ENCODE measurements at regions not wholly inside any gene's neighbourhood (a gene's known extent, or its start where the extent isn't known, plus 50 kb on each side); places are given as distances from the start of the nearest gene placed in this dataset.

DNA sequence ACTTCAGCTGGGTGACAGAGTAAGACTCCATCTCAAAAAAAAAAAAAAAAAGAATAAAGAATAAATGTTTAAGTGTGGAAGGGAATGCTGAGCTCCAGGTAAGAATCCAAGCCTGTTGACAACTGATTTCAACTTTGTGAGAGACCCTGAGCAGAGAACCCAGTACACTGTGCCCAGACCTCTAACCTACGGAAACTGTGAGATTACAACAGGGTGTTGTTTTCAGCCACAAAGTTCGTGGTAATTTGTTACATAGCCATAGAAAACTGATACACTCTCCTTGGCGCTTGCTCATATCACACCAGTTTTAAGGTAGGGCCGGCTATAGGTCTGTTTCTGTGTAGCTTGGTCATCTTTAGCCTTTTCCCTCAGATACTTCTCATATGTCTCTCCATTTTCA, 98.4 kb upstream of the PAPOLG start:
- no peak for DNase-seq (ENCODE audit: low spot score)

DNA sequence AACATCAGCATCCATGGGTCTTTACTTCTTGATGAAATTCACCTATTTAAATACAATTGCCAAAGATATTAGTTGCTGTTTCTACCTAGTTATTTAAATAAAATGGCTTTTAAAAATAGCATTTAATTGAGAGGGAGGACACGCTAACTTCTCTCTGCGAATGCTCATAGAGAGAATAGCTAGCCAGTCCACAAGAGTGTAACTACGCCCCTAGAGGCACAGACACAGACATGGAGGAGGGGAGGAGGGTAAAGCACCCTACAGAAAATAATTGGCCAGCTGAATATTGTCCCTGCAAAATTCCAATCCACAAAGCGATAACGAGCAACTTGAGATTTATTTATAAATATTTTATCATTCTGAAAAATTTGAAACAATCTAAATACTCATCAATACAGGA, 97.0 kb upstream of the PAPOLG start:
- no peak for DNase-seq (ENCODE audit: low spot score)

GRCh38 chr2:60661073-60661738, 94.9 kb upstream of the PAPOLG start:
- no peak for DNase-seq (ENCODE audit: low spot score)

GRCh38 chr2:60662781-60663180, 93.3 kb upstream of the PAPOLG start:
- DNase-seq (ENCODE audit: low spot score) = no peak

- no peak for DNase-seq (ENCODE audit: low spot score)
Measured at GRCh38 chr2:60671966-60672365, 84.1 kb upstream of the PAPOLG start.

GRCh38 chr2:60674524-60675165, 81.4 kb upstream of the PAPOLG start:
- peak; percentile 74 for DNase-seq (ENCODE audit: low spot score)

- DNase-seq (ENCODE audit: low spot score) = no peak
Measured at GRCh38 chr2:60675301-60675700, 80.8 kb upstream of the PAPOLG start.

DNA sequence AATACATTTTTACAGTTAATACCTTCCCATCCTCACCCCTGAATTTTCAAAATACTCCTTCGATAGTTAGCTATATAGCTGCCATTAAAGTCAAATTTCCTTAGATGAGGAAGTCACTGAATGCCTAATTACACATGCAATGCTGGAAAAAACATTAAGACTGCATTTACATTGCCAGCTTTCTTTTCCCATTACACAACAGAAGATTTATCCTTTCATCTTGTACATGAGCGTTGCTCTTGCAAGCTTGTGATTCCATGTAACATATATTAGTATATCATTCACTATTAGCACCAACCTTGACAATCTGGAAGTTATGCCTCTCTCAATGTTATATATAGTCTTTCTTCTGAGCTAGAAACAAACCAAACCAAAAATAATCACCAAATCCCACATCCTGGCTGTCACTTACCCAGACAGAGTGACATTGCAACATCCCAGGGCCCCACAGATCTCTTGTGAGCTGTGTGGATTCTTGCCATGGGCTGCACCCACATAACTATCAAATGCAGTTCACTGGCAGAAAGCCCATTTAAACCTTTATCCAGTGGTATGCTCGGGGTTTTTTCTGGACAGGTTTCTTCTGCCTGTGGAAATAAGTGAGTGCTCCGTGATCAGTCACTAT, 79.2 kb upstream of the PAPOLG start:
- DNase-seq (ENCODE audit: low spot score) = no peak

- no peak for DNase-seq (ENCODE audit: low spot score)
Measured at GRCh38 chr2:60677356-60677755, 78.7 kb upstream of the PAPOLG start.

DNA sequence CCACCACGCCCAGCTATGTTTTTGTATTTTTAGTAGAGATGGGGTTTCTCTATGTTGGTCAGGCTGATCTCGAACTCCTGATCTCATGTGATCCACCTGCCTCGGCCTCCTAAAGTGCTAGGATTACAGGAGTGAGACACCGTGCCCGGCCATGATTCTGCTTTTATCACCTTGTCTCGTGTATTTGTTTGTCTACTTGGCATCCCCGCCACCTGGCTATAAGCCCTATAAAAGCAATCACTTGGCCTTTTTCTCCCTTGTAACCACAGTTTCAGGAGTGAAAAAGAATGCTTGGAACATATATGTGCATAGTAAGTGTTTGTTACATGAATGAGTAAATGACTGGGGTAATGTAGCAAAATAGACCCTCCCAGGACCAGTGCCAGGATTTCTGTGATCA, 77.5 kb upstream of the PAPOLG start:
- no peak for DNase-seq (ENCODE audit: low spot score)

DNA sequence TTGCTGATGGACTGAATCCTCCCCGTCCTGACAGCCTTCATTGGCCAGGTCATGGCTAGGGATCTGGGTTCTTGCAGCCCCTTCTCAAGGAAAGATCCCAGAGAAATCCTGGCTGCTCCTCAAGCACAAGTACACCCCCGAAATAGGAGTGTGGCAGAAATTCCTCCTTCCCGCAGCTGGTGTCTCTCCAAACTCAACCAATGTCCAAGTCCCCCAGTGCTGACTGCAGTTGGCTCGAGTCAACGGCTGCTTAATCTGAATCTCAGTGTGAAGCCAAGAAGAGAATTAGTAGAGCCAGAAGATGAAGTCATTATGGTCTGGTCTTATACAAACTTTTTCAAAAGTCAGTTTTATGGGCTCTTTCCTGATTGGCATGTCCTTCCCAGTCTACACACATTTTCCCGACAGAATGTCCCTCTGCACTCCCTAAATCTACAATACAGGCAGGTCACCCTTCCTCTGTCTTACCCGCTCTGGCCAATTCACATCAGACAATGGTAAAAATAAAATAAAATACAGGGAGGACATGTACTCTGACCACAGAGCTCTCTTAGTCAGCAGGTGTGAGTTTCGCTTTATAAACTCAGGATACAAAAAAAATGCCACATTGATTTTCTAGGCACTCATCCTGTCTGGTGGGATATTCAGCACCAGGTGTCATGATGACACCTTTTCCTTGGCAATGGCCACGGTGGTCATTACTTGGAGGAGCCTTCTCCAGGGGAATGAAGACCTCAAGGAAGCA, 76.9 kb upstream of the PAPOLG start:
- no peak for DNase-seq (ENCODE audit: low spot score)

DNA sequence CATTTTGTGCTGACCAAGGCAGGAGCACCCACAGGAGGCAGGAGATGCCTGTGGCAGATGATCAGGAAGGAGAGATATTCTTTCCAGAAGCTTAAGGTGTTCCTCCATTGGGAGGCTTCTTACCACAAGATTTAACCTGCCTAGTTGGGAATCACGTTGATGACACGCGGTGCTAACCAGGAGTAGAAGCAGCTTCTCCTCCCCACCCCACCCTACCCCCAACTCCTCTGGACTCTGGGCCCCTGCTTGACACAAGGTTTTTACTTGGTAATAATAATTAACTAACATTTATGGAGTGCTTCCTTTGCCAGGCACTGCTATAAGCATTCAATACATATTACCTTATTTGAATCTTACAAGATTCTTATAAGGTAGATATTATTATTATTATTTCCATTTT, 62.5 kb upstream of the PAPOLG start:
- DNase-seq (ENCODE audit: low spot score) = no peak

GRCh38 chr2:60695793-60696192, 60.3 kb upstream of the PAPOLG start:
- DNase-seq (ENCODE audit: low spot score) = no peak

GRCh38 chr2:60699617-60700016, 56.5 kb upstream of the PAPOLG start:
- no peak for DNase-seq (ENCODE audit: low spot score)

GRCh38 chr2:60706021-60706420, 50.0 kb upstream of the PAPOLG start:
- DNase-seq (ENCODE audit: low spot score) = no peak

Data from RKO (cell line).